GM21717 (cell line): ENCODE measurements at regions not wholly inside any gene's neighbourhood (a gene's known extent, or its start where the extent isn't known, plus 50 kb on each side); places are given as distances from the start of the nearest gene placed in this dataset.

Experiments used
- ATAC-seq: cut with Tn5 transposase; IDR thresholded peaks from one replicate; pipeline ENCODE4 v1.9.1; 2021; ENCODE audit warnings: mild to moderate bottlenecking, moderate library complexity; ENCODE audit not compliant: unreplicated experiment

GRCh38 chr6:6704103-6705060, 115.9 kb downstream of the LY86 start:
- ATAC-seq = no peak

DNA sequence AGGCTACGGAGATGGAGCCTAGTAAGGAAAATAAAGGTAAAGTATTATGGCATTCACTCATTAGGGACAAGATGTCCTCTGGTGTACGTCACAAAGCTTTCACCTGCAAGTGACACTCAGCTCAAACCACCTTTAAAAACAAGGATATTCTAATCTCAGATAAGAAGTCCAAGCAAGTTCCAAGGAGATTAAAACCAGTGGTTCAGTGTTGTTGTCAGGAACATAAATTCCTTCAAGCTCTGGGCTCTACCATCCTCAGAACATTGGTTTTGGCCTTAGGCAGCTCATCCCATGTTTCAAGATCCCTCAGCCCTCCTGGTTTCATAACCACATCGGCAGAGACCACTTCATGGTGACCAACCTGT, 116.5 kb downstream of the LY86 start:
- no peak for ATAC-seq

- ATAC-seq = no peak
Observed at GRCh38 chr6:6705915-6706675, 117.6 kb downstream of the LY86 start.

DNA sequence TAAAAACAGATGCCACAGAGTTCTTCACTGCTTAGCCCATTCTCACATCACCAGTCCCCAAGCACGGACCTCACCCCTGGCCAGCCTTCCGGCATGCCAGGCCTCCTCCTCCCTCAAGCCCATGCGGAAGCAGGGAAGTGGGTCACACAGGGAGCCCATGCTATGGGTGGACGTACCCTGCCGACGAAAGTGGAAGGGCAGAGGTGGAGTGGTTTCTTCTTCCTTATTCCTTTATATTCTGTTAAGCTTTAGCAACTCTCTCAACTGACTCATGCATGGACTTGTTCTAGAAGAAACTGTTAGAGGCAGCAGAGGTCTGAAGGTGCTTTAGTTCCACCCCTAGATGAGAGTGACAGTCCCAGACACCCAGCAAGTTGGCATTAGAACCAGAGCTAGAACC, 118.6 kb downstream of the LY86 start:
- ATAC-seq = no peak

GRCh38 chr6:6709106-6709505, 120.6 kb downstream of the LY86 start:
- no peak for ATAC-seq

- no peak for ATAC-seq
Observed at GRCh38 chr6:6711031-6711785, 122.7 kb downstream of the LY86 start.

- peak; percentile 53 for ATAC-seq
Observed at GRCh38 chr6:6711832-6712448, 123.4 kb downstream of the LY86 start.

GRCh38 chr6:6712449-6713403, 124.2 kb downstream of the LY86 start:
- peak; percentile 28 for ATAC-seq

DNA sequence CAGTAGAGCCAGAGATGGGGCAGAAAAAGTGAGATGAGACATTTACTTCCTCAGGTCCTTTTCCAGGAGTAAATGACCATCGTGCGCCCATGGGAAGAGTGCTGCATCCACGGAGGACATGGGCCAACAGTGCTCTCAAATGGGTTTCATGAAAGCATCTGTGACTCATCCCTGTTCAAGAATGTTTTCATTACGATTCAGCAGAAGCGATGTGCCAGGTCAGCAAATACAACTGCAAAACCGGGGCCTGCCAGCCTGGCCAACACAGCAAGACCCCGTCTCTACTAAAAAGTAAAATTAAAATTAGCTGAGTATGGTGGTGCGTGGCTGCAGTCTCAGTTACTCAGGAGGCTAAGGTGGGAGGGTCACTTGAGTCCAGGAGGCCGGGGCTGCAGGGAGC, 125.1 kb downstream of the LY86 start:
- ATAC-seq = no peak

DNA sequence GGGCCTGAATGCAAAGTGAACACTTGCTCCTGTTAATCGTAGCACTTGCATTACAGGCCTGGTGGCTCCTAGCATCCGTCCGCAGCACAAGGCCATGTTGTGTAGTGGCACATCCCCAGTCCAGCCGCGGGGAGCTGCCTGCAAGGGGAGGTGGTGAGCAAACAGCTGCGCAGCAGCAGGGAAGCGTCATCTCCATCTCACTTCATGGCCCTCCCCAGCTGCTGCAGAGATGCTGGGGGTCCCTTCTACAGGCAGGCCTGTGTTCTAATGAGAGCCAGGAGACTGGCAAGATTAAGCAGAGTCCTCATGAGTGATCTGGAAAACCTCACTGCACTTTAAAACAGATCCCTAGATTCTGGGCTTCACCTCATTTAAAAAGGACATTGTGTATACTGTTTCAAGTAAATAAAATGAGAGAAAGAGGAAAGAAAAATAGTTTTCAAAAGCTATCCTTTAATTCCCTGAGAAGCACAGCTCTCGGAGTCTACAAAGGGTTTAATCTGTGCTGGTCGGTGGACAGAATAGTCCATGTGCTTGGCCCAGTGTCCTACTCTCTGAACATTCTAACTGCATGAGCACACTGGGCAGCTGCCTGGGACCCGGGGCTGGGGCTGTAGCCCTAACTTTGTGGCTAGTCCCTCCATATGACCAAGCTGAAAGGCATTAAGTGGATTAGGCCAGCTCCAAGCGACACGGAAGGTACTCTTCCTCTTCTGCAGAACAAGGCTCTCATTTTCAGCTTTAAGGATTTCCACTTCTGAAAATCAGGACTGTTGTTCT, 125.8 kb downstream of the LY86 start:
- no peak for ATAC-seq

DNA sequence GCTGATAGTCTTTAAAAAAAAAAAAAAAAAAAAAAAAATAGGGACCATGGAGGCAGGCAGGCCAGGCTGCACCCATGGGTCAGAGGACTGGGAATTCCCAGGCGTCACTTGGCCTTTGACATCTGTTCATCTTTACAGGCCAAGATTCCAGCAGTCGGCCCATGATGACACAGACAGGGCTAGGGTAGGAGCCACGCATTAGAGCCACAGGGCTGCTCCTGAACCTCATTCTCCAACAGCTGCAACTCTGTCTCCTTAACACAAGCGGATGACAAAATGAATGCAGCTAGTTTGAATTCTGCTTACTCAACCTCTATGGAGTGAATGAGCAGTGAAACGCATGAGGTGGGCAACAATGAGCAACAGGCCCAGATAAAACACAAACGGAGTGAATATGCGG, 126.4 kb downstream of the LY86 start:
- ATAC-seq = no peak

GRCh38 chr6:6715465-6715864, 126.9 kb downstream of the LY86 start:
- ATAC-seq = no peak

DNA sequence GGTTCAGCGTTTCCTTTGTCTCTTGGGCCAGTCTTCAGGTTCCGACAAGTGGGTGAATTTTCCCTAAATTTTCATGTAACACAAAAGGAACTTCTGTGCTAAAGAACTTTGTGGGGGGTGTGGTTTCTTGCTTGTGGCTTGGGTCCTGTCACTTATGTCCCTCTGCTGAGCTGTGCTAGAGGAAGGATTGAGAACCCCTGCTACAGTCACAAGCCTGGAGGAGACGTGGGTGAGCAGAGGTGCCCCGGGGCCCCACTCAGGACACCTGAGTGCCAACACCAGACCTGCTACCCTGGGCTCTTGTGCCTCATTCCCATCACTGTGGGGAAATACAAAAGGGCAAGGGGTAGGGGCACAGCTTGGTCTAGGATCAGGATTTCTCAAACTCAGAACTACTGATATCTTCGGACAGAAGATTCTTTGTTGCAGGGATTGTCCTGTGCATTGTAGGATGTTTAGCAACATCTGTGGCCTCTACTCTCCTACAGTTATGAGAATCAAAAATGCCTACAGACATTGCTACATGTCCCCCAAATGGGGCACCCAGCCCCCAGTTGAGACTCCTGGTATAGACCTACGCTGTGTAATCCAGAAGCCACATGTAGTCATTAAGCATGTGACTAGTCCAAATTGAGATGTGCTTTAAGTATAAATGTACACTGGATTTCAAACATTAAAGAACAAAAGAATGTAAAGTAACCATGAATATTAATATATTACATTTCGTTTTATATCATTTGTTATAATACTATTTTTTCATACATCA, 128.7 kb downstream of the LY86 start:
- ATAC-seq = no peak

DNA sequence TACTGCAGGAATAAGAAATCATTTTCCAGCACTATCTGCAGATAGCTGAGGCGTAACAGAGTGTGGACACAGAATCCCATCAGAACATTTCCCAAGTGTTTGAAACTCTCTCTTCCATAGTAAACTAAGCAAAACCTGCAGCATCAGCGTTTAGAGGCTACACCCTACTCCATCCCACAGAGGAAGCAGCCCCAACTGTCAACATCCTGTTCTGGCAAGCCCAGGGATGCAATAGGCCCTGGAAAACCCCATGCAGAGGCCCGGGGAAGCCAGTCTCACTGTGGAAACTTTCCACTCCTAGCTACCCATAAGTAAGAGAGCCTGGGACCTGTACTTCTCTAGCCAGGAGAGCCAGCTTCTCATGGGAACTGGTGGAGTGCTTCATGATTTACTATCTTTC, 129.4 kb downstream of the LY86 start:
- no peak for ATAC-seq

- no peak for ATAC-seq
Observed at GRCh38 chr6:6721606-6722005, 133.1 kb downstream of the LY86 start.

GRCh38 chr6:6722195-6722594, 133.7 kb downstream of the LY86 start:
- ATAC-seq = no peak

DNA sequence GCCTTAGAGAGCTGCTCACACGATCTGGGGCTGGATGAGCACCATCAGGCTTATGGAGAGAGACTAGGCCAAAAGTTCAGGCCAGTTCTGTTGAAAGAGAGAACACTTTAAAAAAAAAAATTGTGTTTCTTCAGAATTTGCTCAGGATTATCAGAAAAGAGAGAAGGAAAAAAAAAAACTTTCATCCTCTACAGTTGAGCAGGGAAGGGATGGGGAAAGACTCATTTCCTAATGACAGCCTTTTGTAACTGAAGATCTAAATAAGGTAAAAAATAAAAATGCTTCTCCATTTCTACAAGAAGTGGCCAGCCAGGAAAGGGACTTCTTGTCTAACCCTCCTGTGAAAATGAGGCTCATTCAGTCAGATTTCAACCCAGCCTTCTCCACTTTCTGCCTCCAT, 134.8 kb downstream of the LY86 start:
- ATAC-seq = no peak

DNA sequence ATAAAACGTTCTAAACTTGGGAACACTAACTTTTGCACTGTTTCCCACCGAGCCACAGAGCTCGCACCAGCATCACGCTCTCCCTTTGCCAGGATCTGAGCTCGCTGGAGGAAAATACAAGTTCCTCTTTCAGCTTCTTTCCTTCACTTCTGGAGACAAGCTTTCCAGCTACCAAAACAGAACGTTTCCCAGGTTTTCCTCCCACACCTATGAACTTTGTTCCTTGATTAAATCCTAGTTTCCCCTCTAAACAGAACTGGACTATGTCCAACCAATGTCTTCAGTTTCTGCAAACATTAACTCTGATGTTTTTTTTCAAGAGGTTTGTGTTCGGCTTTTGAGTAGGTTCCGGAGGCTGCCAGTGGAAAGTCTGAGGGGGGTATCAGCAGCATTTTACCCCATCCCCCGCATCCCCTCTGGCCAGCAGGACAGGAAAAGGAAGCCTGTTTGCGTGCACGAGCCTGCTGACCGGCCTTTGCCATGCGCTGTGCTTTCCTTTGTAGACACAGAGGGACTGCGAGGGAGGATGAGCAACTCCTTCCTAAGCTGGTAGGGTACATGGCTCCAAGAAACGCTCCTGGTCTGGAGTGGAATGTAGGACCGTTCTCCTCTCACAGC, 135.5 kb downstream of the LY86 start:
- ATAC-seq = no peak
